ENCODE measurements at regions not wholly inside any gene's neighbourhood (a gene's known extent, or its start where the extent isn't known, plus 50 kb on each side); places are given as distances from the start of the nearest gene placed in this dataset.

DNA sequence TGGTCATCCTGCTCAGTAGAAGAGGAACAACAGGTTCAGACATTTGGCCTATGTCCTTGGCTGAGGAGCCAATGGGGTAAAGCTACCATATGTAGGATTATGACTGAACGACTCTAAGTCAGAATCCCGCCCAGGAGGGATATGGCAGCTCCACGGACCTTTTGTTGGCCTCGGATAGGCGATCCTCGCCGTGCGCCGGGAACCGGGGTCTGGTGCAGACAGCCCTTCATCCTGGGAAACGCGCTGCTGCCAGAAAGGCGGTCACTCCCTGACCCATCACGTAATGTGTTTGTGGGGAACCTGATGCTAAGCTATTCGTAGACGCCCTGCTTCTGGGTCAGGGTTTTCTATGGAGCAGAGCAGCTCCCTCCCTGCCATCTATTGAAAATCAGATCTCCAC lies 178.9 kb upstream of the ALG10B start:
- TF ChIP-seq EZH2phosphoT487 (IDR thresholded peaks at IDR 0.05) (no peak), EZH2 (IDR thresholded peaks at IDR 0.05) (no peak)
- TF ChIP-seq, protein P1, sequence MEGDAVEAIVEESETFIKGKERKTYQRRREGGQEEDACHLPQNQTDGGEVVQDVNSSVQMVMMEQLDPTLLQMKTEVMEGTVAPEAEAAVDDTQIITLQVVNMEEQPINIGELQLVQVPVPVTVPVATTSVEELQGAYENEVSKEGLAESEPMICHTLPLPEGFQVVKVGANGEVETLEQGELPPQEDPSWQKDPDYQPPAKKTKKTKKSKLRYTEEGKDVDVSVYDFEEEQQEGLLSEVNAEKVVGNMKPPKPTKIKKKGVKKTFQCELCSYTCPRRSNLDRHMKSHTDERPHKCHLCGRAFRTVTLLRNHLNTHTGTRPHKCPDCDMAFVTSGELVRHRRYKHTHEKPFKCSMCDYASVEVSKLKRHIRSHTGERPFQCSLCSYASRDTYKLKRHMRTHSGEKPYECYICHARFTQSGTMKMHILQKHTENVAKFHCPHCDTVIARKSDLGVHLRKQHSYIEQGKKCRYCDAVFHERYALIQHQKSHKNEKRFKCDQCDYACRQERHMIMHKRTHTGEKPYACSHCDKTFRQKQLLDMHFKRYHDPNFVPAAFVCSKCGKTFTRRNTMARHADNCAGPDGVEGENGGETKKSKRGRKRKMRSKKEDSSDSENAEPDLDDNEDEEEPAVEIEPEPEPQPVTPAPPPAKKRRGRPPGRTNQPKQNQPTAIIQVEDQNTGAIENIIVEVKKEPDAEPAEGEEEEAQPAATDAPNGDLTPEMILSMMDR (IDR thresholded peaks at IDR 0.05) = no peak
